ENCODE measurements at regions not wholly inside any gene's neighbourhood (a gene's known extent, or its start where the extent isn't known, plus 50 kb on each side); places are given as distances from the start of the nearest gene placed in this dataset.

- no peak for DNase-seq (ENCODE audit: low read depth)
These were observed 173.4 kb upstream of the BMP4 start for GRCh38 chr14:54129850-54130640.

DNA sequence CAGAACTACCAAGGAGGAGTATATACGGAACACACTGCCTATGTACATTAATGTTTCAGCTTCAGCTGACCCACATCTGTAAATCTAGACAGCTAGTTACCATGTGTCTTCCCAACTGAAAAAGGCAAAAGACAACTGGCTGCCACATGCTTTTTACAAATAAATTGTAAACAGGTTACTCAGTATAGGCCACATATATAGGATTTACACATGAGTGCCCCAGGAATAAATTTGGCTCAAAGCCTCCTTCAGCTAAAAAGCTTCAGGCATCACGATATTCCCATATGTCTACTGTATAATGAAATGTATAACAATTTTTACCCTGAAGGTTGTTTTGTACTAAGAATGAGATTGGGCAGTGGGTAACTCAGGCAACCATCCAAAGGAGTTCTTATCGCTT, 175.9 kb upstream of the BMP4 start:
- no peak for DNase-seq (ENCODE audit: low read depth)

DNA sequence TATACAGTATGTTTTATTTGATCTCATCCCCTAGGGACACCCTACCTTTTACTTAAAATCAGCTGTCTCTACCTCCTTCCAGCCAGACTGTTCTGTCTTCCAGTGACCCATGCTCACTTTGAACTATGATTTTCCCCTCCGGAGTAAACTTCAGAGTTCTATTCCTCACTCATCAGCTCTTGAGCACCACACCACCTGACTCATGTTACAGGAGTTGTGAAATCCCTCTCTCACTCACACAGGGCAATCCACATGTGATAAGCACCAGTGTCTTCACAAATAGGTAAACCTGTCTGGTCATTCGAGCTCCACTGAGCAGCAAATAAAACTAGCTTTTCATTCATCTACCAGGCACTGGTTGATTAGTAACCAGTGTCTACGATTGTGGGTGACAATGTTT, 177.3 kb upstream of the BMP4 start:
- no peak for DNase-seq (ENCODE audit: low read depth)

GRCh38 chr14:54135804-54136280, 179.2 kb upstream of the BMP4 start:
- no peak for DNase-seq (ENCODE audit: low read depth)

DNA sequence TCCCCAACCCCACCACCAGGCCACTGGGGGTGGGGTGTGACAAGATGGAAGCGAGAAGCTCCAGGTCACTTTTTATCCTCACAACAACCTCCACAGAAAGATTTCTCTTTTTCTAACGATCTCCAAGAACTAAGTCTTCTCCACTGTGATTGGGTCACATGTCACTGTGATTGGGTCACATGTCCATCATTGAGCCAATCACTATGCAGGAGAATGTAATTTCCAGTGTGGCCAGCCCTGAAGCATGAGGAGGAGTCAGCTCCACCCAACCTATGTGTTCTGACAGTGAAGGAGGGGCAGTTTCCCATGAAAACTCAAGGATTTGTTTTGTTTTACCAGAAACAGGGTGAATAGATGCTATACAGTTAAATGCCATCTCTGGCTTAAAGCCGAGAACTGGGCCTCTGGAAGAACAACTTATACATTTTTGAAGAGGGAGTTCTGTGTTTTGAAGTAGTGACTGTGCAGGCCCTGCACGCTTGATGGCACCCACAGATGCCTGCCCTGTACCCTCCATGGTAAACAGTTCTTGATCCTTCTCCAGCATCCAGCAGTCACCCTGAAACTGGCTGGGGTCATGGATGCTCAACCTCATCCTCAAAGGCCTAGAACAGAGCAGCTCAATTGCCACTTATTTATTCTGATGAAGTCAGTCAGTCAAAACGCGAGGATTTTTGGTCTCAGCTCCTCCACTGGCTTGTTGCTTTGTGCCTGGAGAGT, 180.4 kb upstream of the BMP4 start:
- no peak for DNase-seq (ENCODE audit: low read depth)

- no peak for DNase-seq (ENCODE audit: low read depth)
These were observed 181.0 kb upstream of the BMP4 start for GRCh38 chr14:54137614-54137961.

- no peak for DNase-seq (ENCODE audit: low read depth)
These were observed 181.4 kb upstream of the BMP4 start for GRCh38 chr14:54138024-54138353.

DNA sequence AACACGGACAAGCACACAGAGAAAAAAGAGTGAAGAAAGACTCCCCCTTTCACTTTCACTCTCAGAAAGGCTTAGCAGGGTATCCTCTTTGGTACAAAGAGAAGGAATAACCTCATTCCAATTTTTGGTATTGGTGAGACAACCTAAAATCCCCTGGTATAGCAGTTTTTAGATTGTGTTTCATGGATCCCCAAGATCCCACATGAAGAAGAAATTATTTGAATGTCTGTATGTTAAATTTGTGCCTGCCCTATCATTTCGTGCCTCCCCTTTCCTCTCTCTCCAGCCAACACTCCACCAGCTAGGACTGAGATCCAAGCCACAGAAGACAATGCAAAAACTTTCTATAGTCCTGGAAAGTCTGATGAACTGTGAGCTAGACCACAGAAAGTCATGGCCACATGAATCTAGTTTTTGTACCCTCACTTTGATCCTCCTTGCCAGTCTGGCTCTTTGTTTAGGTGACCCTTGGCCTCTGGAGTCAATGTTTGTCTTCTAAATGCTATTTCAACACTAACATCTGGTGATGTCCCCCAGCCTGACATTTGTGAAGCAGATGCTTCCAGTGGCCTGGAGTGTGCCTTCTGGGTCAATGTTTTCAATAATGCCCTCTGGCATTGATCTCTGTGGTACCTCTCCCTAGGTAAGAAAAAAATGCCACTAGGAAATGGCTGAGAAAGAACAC, 181.9 kb upstream of the BMP4 start:
- no peak for DNase-seq (ENCODE audit: low read depth)

- DNase-seq (ENCODE audit: low read depth), result no peak
These were observed 183.9 kb upstream of the BMP4 start for GRCh38 chr14:54140551-54140950.

GRCh38 chr14:54146601-54147000, 190.0 kb upstream of the BMP4 start:
- DNase-seq (ENCODE audit: low read depth), result no peak

GRCh38 chr14:54147282-54147681, 190.7 kb upstream of the BMP4 start:
- DNase-seq (ENCODE audit: low read depth), result peak; percentile 84

- no peak for DNase-seq (ENCODE audit: low read depth)
These were observed 191.1 kb upstream of the BMP4 start for GRCh38 chr14:54147758-54148157.

GRCh38 chr14:54148251-54148650, 191.6 kb upstream of the BMP4 start:
- DNase-seq (ENCODE audit: low read depth), result peak; percentile 23

DNA sequence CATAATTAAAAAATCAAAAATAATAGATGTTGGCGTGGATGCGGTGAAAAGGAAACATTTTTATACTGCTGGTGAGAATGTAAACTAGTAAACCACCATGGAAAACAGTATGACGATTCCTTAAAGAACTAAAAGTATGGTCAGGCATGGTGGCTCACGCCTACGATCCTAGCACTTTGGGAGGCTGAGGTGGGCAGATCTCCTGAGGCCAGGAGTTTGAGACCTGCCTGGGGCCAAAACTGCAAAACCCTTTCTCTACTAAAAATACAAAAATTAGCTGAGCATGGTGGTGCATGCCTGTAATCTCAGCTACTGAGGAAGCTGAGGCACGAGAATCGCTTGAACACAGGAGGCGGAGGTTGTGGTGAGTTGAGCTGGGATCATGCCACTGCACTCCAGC, 195.7 kb upstream of the BMP4 start:
- DNase-seq (ENCODE audit: low read depth), result no peak

DNA sequence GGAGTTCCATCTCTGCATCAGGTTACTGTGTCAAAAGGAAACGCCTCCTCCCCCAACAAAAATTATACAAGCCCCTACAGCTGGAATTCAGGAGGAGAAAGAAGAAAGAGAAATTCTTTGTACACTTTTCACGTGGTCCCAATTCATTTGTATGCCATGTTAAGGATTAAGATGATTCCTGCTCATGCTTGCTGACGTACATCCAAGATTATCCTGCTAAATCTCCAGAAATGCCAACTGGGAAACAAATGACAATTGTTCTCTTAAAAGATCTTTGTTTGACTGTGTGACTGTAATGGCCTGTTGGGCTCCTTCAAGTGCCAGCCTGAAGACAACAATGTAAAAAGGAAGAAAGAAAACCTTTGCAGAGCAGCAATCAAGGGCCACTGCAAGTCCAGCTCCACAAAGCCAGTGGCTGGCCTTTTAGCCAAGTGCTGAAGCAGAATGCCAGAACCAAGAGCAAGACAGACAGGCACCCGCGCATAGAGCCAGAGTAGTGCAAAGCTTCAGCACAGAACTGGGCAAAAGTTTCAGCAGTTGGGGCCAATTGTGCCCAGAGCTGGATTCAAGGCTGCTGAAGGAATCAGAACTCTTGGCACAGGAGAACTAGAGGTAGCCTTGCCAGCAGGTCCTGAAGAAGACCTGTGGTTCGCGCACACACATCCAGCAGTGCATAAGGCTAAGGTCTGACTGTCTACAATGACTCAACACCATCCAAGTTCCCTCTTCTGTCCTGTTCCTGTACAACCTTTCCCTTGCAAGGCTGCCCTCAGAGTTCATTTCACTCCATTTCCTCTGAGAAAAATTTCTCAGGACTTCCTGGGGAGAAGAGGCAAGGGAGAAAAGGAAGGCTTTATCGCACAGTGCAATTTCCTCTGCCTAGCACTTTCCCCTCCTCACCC, 209.7 kb upstream of the BMP4 start:
- DNase-seq (ENCODE audit: low read depth), result no peak

- no peak for DNase-seq (ENCODE audit: low read depth)
These were observed 211.9 kb upstream of the BMP4 start for GRCh38 chr14:54168489-54168888.

- no peak for DNase-seq (ENCODE audit: low read depth)
These were observed 212.8 kb upstream of the BMP4 start for GRCh38 chr14:54169254-54169924.

GRCh38 chr14:54170301-54170700, 213.7 kb upstream of the BMP4 start:
- DNase-seq (ENCODE audit: low read depth), result no peak

- no peak for DNase-seq (ENCODE audit: low read depth)
These were observed 215.5 kb upstream of the BMP4 start for GRCh38 chr14:54172114-54172513.

- no peak for DNase-seq (ENCODE audit: low read depth)
These were observed 215.9 kb upstream of the BMP4 start for GRCh38 chr14:54172562-54172961.

DNA sequence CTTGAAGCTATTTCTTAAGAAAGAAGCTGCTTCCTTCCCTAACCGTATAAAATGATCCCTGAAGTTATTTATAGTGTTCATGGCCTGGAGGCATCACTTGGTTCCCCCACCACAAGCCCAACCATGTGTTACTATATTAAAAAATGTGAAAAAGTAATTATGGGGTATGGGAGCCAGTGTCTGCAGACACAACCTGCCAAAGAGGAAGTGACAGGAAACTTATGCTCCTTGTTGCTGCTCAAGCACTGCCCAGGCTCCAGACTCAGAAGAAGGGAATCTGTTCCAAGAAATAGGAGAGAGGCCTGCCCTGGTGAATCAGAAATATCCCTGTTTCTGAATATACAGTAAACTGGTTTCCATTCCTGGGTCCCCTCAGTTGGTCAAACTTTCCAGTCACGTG, 217.2 kb upstream of the BMP4 start:
- DNase-seq (ENCODE audit: low read depth), result no peak

- no peak for DNase-seq (ENCODE audit: low read depth)
These were observed 217.8 kb upstream of the BMP4 start for GRCh38 chr14:54174457-54174856.

All from non-pigmented ciliary epithelial cell (primary cell).